ENCODE measurements at regions not wholly inside any gene's neighbourhood (a gene's known extent, or its start where the extent isn't known, plus 50 kb on each side); places are given as distances from the start of the nearest gene placed in this dataset.
"Not testable (repeated sequence)": the region's sequence is repeated elsewhere in the genome, so short reads cannot be mapped to it uniquely, and the experiment has no call there.

DNA sequence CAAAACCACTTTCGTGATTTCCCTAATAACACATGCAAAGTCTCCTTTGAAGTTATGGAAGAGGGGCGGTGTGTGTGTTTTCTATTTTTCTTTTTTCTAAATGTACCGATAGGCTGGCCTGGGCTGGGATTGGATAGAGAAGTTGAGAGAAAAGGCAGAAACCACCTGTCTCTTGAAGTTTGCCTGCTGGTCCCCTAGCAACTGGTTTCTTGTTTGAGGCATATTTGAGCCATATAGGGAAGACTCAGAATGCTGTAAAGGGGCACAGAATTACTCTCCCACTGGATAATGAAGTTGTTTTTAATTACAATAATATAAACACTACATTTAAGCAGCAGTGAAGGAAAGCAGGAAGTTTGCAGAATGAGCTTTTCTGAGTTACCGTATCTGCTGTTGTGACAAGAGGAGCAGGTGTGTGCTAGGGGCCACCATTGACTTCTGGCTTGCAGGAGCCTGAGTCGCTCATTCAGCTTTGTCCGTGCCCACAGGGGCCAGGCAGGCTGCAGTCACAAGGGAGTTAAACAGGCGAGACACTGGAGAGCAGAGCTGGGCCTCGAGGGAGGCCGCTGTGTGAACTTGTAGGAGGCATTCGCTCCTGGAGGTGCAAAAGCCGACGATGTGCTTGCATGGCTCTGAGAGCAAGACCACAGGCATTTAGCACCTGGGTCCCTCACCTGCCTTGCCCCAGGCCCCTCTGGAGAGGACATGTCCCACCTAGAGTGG, 173.8 kb upstream of the RGS6 start:
- DNase-seq: no peak

DNA sequence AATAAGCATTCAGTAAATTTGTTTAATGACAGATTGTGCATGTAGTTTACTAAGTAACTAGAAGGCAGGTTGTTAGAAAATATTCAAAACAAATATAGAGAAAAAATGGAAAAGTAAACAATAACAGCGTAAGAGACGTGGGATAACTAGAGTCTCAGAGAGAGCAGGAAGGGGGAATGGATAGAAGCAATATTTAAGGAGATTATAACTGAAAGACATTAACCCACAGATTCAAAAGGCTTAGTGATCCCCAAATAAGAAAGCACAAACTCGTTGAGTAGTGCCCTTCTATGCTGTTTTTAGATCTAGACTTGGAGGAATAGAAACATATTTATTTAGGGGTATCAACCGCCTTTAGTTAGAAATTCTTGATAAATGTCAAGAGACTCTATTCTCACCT, 169.7 kb upstream of the RGS6 start:
- DNase-seq: no peak

DNA sequence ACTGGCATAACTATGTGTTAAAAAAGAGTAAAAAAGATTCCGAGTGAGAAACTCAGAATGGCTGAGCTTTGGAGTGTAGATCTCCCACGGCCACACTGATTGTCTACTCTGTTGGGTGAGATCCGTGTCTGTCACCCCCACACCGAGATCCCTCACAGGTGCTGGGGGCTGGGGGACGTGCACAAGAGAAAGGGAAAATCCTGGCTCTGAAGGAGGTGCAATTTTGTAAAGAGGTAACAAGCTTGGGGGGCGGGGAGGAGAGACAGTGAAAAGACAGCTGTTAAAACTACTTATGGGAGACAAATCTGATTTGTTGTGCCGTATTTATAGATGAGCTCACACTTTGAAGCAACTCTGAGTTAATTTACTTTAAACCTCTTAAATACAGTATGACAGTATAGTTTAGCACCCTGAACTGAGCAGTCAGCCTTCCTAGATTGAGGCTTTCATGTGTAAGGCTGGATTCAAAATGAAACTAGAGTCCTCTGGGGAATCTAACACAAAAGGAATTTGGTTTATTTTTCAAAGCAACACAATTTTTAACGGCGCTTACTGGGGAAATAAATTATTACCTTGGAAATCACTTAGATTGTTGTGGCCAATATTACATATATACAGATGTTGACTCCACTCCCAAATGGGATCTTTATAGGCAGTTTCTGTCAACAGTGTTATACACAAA, 167.4 kb upstream of the RGS6 start:
- DNase-seq: no peak

DNA sequence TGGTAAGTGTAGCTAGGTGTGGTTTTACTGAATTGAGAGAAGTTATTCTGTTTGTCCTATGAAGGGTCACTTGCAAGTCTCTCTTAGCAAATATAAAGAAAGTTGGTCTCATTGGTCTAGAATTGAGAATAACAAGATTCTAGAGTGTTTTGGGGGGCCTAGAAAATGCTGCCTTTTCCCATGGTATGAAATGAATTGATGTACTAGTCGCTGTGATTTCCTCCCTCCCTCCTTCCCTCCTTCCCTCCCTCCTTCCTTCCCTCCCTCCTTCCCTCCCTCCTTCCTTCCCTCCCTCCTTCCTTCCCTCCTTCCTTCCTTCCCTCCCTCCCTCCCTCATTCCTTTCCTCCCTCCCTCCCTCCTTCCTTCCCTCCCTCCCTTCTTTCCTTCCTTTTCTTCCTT, 166.7 kb upstream of the RGS6 start:
- no peak for DNase-seq

DNA sequence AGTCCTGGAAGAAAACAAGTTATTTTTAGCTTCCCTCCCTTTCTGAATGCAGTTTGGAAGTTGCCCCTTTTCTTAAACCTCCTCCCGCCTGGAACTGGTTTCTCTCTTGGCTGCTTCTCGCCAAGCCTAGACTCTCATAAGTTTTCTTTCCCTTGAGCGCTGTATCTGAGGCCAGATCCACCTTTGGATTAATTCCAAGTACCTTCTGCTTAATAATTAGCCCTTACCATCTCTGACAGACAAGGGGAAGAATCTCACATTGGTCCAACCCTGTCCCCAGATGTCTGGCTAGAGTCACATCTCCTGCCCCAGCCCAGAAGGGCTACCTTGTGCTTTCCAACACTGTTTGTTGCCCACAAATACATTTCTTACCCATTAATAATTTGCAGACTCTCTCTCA, 161.8 kb upstream of the RGS6 start:
- DNase-seq: no peak

DNA sequence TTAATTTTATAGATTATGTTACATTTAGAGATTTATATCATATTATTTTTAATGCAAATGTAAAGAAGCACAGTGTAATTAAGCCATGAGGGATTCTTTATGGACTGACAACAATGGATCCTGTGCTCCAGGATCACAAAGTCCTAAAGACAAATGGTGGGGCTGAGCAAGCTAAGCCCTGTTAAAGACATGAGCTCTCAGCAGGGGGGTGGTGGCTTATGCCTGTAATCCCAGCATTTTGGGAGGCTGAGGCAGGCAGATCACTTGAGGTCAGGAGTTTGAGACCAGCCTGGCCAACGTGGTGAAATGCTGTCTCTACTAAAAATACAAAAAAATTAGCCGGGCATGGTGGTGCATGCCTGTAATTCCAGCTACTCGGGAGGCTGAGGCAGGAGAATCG, 160.8 kb upstream of the RGS6 start:
- not testable (repeated sequence) for DNase-seq

DNA sequence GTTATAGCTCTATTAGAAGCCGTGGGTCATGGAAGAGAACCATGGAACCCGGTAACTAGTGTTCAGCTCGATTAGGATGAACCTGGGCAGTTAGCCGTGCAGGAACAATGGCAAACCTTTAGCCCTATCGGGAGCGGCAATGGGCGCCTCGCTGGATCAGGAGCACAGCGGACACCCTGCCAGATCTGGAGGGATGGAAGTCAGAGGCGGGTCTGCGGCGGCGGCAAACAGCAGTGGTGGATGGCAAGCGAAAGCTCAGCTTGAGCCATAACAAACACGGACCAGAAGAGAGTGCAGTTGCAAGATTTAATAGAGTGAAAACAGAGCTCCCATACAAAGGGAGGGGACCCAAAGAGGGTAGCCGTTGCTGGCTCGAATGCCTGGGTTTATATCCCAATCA, 160.2 kb upstream of the RGS6 start:
- DNase-seq: not testable (repeated sequence)

DNA sequence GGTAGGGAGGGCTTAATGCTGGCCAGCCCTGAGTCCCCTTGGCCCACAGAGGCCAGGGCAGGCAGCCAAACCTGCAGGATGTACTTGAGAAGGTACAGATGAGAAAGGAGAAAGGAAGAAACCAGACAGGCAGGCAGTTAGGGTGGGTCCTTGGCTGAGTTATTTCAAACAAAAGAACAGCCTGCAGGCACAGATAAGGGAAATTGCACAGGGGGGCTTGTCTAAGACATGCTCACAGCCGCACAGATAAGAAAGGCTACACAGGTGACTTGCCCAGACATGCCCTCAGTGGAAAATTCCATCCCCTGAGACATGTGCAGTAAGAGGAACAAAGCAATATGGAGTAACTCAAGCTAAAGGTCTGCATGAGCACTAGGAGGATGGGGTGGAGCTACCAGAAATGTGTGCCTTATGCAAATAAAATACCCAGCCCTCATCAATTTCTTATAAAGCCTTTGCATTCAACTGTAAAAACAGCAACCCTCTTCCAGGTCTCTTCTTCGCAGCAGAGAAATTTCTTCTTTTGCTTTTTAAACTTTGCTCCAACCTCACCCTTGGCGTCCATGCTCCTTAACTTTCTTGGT, 158.2 kb upstream of the RGS6 start:
- no peak for DNase-seq

DNA sequence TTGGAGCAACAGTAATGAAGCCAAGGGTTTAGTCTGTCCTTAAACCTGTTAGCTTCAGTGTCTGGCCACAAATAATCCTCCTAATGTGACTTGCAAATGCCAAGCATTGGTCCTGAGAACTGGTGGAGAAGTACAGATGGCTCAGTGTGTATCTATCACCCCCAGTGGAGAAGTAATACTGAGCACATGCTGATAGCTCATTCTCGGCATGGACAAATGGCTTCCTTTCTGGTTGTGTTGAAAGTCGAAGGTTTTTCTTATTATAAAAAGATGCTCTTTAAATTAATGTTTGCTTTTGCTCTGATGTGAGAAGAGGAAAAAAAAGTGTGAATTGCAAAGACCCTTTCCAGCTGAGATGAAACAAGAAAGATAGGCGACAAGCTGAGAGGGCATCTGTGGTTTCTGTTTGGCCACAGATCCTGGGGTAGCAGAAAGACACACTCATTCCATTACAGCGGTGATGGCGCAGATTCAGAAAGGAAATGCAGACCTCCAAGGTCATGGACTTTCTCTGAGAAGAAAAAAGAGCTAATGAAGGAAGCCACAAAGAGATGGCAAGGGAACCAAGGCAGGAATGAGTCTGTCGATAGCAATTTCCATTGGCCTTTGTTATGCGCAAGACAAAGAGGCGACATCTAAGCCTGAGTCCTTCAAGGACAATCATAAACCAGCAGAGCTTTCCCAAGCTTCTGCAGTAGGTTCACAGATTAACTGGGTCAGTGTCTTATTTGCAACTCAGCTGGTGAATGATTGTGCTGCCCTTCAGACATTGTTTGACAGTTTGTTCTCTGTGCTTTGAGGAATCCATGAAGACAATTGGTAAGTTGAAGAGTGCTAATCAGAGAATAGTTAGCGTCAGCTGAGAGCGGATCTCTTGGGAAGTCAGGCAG, 155.5 kb upstream of the RGS6 start:
- DNase-seq: no peak

DNA sequence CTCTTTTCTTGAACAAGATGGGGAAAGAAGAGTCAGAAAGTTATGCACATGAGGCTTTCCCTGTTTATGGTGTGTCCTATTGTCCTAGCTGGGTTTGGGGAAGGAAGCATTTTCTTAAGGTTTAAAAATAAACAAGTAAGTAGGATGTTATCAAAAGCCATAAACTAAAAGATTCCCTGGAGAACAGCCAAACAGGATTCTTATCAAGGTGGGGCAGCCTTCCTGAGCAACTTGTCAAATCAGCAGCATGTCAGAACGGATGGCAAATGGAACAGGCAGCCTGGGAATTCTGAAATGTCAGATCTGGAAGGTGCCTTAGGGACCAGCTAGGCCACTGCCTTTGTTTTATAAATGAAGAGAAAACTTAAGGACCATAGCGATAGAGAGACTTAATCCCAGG, 152.2 kb upstream of the RGS6 start:
- DNase-seq: no peak

DNA sequence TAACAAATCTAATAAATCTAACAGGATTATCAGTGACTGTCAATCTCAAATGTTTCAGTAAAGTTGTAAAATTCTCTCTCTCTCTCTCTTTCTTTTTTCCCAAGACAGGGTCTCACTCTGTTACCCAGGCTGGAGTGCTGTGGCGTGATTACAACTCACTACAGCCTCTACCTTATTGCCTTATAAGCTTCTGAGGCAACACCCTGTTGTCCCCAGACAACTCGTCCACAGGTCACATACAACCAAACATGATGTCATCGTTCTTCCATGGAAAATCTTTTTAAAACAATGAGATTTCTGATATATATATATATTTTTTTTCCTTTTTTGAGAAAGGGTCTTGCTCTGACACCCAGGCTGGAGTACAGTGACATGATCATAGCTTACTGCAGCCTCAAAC, 151.4 kb upstream of the RGS6 start:
- DNase-seq: no peak

DNA sequence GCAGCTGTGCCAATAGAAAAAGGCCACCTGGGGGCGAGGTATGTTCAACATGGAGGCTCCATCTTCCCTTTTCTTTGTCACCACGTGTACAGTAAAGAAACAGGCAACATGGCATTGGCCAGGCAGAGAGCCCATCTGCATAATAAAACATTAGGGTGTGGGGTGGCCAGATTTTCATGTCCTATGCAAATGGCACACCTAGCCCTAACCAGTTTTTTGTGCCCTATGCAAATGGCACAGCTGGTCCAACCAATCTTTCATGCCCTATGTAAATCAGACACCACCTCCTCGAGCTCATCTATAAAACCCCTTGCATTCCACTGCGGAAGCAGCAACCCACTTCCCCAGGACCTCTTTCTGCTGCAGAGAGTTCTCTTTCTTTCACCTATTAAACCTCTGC, 149.1 kb upstream of the RGS6 start:
- no peak for DNase-seq

DNA sequence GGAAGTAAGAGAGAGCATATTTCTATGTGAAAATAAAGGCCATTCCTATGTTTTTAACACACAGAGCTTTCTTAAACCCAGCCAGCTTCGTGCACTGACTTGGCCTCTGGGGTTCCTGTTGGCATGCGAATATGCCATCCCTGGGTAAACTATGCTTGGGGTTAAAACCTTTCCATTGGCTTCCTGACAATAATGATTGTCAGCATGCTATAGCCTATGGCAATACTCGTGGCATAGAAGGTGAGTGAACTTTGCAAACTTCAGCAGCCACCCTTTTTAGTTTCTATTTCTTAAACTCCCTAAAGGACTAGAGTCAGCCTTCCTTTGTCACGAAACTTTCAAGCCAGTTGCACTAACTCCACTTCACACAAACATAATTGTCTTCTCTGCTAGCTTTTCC, 148.4 kb upstream of the RGS6 start:
- DNase-seq: no peak

DNA sequence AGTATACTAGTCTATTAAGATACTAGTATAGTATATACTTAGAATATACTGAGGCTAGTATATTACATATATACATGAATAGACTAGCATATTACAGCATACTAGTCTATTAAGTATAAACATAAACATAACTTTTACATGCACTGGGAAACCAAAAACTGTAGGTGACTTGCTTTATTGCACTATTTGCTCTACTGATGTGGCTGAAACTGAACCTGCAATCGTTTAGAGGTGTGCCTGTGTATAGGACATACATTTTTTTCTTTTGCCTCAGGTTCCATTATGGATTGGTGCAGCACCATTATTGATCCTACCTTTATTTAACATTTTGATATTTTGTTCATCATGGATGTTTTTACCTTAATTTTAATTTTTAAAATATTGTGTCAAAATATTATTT, 143.2 kb upstream of the RGS6 start:
- DNase-seq: no peak

DNA sequence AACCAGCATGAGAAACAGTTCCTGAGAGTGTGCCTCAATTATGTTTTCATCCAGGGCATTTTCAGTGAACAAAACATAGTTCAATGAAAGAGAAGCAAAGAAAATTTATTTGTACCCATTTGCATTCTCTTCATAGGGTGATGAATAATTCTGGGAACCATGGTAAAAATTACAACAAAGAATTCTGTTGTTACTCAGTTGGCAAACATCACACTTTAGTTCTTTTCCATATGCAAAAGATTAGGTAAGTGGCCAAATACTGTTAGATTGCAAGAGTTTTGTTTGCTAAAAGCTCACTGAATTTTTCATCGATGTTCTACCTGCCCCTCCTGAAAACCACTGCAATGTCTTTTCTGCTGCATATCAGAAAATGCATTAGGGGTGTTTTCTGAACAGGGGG, 132.4 kb upstream of the RGS6 start:
- no peak for DNase-seq

DNA sequence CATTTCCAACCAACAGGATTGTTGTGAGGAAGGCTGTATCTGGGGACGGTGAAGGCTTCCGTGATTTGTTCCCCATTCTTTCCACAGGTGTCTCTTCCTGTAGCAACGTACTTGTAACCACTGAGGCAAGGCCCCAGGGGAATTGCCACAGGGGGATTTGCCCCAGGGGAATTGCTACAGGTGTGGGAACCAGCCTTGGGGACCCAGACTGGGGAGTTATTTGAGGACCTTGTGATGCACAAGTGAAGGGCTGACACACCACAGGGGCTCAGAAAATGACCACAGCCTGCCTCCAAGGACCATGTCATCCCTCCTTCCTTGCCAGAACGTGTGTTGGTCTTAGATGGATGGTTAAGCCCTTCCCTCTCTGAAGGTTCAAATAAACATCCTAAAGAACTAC, 131.4 kb upstream of the RGS6 start:
- DNase-seq: no peak

DNA sequence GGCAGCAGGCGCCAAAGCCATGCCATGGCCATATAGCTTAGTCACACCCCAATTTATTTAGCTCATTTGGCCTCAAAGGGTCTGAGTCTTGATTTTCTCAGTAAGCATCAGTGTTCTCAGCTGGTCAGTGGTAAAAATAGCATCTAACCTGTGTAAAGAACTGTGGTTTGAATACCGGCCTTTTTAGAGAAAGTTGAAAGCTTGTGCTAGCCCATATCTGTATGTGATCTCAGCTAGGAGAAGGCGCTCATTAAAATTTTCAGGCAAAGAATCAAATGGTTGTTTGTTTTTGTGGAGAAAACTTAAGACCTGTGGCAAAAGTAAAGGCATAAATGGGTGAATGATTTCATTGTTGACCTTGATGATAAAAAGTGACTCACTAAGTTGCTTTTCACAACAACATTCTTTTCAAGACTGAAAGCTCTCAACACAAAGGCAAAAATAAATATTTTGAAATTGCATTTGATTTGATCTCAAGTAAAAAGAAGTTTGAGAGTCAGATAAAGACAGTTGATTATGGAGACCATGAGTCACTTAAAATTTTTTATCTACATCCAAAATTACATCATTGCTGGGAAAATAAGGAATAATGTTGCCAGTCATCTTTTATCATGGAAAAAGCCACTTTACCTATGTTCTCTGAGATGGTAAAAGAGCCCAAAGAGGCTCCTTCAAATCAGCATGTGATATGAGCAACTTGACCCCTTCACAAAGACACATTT, 128.5 kb upstream of the RGS6 start:
- DNase-seq: no peak

DNA sequence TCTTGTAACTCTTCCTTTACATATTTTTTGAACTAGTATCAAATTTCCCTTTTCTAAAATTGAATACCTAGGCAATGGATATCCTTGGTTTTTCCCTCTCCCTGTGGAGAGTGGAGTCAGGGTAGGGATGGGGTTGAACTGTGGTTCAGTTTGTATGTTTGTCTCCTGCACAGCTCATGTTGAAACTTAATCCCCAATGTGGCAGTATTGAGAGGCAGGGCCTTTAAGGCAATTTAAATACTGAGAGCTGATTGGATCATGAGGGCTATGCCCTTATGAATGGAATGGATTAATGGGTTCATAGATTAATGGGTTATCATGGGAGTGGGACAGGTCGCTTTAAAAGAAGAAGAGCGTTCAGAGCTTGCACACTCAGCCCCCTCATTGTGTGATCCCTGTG, 127.2 kb upstream of the RGS6 start:
- DNase-seq: no peak

DNA sequence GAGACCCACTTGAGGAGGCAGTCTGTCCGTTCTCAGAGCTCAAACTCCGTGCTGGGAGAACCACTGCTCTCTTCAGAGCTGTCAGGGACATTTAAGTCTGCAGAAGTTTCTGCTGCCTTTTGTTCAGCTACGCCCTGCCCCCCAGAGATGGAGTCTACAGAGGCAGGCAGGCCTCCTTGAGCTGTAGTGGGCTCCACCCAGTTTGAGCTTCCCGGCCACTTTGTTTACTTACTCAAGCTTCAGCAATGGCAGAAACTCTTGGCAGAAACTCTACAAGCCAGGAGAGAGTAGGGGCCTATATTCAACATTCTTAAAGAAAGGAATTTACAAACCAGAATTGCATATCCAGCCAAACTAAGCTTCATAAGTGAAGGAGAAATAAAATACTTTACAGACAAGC, 125.2 kb upstream of the RGS6 start:
- DNase-seq: not testable (repeated sequence)

DNA sequence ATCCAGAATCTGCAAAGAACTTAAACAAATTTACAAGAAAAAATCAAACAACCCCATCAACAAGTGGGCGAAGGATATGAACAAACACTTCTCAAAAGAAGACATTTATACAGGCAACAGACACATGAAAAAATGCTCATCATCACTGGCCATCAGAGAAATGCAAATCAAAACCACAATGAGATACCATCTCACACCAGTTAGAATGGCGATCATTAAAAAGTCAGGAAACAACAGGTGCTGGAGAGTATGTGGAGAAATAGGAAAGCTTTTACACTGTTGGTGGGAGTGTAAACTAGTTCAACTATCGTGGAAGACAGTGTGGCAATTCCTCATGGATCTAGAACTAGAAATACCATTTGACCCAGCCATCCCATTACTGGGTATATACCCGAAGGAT, 121.4 kb upstream of the RGS6 start:
- not testable (repeated sequence) for DNase-seq

DNA sequence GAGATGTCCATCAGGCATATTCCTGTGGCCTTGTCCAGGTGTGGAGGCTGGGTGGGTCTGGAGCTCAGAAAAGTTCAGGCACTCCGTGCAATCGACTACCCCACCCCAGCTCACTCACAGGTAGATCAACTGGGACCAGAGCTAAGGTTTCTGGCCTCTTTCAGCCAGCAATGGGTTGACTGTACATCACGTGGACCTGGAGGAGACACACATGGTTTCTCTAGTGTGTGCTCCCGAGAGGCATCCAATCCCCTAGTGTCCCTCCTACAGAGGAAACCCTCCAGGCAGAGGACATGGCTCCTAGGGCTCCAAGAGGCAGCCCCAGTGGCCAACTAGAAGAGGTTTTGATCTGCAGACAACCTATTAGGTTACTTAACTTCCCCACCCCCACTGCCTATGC, 119.5 kb upstream of the RGS6 start:
- no peak for DNase-seq

DNA sequence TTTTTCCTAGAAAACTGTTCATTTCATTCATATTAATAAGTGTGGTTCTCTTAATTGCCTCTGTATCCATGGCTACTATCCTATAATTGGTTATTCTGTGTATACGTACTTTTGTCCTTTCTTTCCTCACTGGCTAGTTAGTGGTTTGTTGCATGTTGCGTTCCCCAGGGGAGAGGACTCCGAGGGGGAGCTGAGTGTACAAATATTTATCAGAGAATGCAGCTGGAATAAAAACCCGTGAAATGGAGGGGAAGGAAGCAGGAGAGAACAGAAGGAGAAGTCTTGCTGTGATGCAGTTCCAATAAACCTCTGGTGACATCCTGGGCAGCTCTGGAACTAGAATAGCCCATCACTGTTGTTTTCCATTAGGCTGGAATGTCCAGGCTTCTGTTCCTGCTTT, 117.1 kb upstream of the RGS6 start:
- no peak for DNase-seq

DNA sequence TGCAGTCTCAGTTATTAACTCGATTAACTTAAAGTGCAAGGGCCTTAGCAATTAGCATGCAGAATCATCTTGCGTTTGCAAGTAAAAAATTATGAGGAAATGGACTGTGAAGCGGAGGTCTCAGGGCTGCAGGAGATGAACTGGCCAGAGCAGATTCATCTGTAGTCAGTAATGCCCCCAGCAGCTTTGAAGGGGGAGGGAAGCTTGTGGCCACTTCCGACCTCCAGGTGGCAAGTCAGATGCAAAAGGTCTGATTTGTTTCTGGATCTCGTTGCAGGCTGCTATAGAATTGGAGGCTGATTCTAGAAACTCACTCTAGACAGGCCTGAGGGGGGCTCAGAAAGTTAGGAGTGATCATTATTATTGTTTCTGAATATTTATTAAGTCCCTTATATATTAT, 107.4 kb upstream of the RGS6 start:
- DNase-seq: no peak
